Right hindlimb (tissue), 1 donor: ENCODE measurements at regions not wholly inside any gene's neighbourhood (a gene's known extent, or its start where the extent isn't known, plus 50 kb on each side); places are given as distances from the start of the nearest gene placed in this dataset.

Experiments
- DNase-seq: peaks from one replicate; pipeline ENCODE4 v3.0.0-alpha.2; 2018

- DNase-seq = no peak
Measured at GRCh38 chr1:232682248-232682647, 52.3 kb upstream of the SIPA1L2 start.

GRCh38 chr1:232684371-232685105 lies 54.6 kb upstream of the SIPA1L2 start:
- no peak for DNase-seq

GRCh38 chr1:232686346-232686745 lies 56.4 kb upstream of the SIPA1L2 start:
- no peak for DNase-seq

GRCh38 chr1:232687304-232687703 lies 57.4 kb upstream of the SIPA1L2 start:
- DNase-seq = no peak

- DNase-seq = no peak
Measured at GRCh38 chr1:232687728-232688127, 57.8 kb upstream of the SIPA1L2 start.

GRCh38 chr1:232688398-232688797 lies 58.5 kb upstream of the SIPA1L2 start:
- no peak for DNase-seq

GRCh38 chr1:232689711-232690110 lies 59.8 kb upstream of the SIPA1L2 start:
- DNase-seq = no peak

GRCh38 chr1:232690285-232690935 lies 60.5 kb upstream of the SIPA1L2 start:
- DNase-seq = no peak

- no peak for DNase-seq
Measured at GRCh38 chr1:232694475-232694874, 64.5 kb upstream of the SIPA1L2 start.

- no peak for DNase-seq
Measured at GRCh38 chr1:232695621-232696385, 65.9 kb upstream of the SIPA1L2 start.

GRCh38 chr1:232696466-232696865 lies 66.5 kb upstream of the SIPA1L2 start:
- peak; percentile 27 for DNase-seq

GRCh38 chr1:232697187-232697822 lies 67.4 kb upstream of the SIPA1L2 start:
- DNase-seq = no peak

GRCh38 chr1:232699814-232700213 lies 69.9 kb upstream of the SIPA1L2 start:
- no peak for DNase-seq

- no peak for DNase-seq
Measured at GRCh38 chr1:232702911-232703310, 73.0 kb upstream of the SIPA1L2 start.

- no peak for DNase-seq
Measured at GRCh38 chr1:232704256-232704655, 74.3 kb upstream of the SIPA1L2 start.

GRCh38 chr1:232704694-232705680 lies 75.1 kb upstream of the SIPA1L2 start:
- no peak for DNase-seq

GRCh38 chr1:232705815-232706575 lies 76.1 kb upstream of the SIPA1L2 start:
- DNase-seq = no peak

- no peak for DNase-seq
Measured at GRCh38 chr1:232707142-232707541, 77.2 kb upstream of the SIPA1L2 start.

- DNase-seq = peak; percentile 31
Measured at GRCh38 chr1:232709386-232709785, 79.5 kb upstream of the SIPA1L2 start.

- no peak for DNase-seq
Measured at GRCh38 chr1:232711996-232712395, 82.1 kb upstream of the SIPA1L2 start.

GRCh38 chr1:232713785-232714184 lies 83.9 kb upstream of the SIPA1L2 start:
- DNase-seq = no peak
